Vagina (tissue), 2 donors: ENCODE measurements at regions not wholly inside any gene's neighbourhood (a gene's known extent, or its start where the extent isn't known, plus 50 kb on each side); places are given as distances from the start of the nearest gene placed in this dataset.

Experiments
- CTCF ChIP-seq, 3 experiments: fragments of 450-650 bp in 2 of 3; fragments of 200-600 bp in 1 of 3; sonication (generic) in 1 of 3; IDR thresholded peaks; one replicate each; pipeline ENCODE4 v1.5.1; 2017 to 2019; ENCODE audit warnings: antibody characterized with exemption in 3 of 3, mild to moderate bottlenecking in 2 of 3, moderate library complexity in 2 of 3
- POLR2A ChIP-seq, 2 donors: fragments of 450-650 bp; IDR thresholded peaks; one replicate each; pipeline ENCODE4 v1.6.1; 2017; ENCODE audit warnings: antibody characterized with exemption in 2 of 2, mild to moderate bottlenecking in 2 of 2, moderate library complexity in 2 of 2
- POLR2AphosphoS5 ChIP-seq, 2 donors: sonication (generic); formaldehyde crosslinking; IDR thresholded peaks; one replicate each; pipeline ENCODE4 v1.9.0; 2017; ENCODE audit warnings: antibody characterized with exemption in 2 of 2, mild to moderate bottlenecking in 2 of 2, low read depth in 1 of 2; ENCODE audit not compliant: insufficient read depth in 1 of 2

- TF ChIP-seq POLR2AphosphoS5 (IDR thresholded peaks at IDR 0.05; ENCODE audit: insufficient read depth in 1 of 2, low read depth in 1 of 2) (no peak), CTCF (IDR thresholded peaks at IDR 0.05) (no peak), POLR2A (IDR thresholded peaks at IDR 0.05) (no peak)
Observed at GRCh38 chr5:6228257-6229250, 149.8 kb downstream of the MED10 start.
